ENCODE measurements at regions not wholly inside any gene's neighbourhood (a gene's known extent, or its start where the extent isn't known, plus 50 kb on each side); places are given as distances from the start of the nearest gene placed in this dataset.
A peak's percentile ranks its signal among the peaks of the same experiment; 100 is the strongest.

DNA sequence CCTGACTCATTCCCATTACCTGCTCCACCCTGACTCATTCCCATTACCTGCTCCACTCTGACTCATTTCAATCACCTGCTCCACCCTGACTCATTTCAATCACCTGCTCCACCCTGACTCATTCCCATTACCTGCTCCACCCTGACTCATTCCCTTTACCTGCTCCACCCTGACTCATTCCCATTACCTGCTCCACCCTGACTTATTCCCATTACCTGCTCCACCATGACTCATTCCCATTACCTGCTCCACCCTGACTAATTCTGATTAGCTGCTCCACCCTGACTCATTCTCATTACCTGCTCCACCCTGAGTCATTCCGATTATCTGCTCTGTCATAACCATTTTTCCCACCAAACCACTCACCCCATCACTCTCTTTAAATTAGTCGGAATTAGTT, 901.2 kb upstream of the NEGR1 start:
- peak; percentile 17 for DNase-seq

DNA sequence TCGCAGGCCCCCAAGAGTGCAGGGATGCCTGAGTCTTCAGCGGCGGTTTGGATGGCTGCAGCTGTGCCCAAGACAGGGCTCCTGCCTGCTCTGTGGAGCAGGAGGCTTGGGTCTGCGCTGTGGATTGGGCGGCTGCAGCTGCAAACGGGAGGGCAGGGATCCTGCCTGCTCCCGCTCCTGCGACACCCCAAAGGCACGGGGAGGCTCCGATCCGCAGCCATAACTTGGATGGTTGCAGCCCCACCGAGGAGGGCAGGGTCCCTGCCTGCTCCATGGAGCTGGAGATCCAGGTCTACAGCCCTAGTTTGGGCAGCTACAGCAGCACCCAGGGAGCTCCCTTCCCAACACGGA, 898.8 kb upstream of the NEGR1 start:
- DNase-seq: no peak

DNA sequence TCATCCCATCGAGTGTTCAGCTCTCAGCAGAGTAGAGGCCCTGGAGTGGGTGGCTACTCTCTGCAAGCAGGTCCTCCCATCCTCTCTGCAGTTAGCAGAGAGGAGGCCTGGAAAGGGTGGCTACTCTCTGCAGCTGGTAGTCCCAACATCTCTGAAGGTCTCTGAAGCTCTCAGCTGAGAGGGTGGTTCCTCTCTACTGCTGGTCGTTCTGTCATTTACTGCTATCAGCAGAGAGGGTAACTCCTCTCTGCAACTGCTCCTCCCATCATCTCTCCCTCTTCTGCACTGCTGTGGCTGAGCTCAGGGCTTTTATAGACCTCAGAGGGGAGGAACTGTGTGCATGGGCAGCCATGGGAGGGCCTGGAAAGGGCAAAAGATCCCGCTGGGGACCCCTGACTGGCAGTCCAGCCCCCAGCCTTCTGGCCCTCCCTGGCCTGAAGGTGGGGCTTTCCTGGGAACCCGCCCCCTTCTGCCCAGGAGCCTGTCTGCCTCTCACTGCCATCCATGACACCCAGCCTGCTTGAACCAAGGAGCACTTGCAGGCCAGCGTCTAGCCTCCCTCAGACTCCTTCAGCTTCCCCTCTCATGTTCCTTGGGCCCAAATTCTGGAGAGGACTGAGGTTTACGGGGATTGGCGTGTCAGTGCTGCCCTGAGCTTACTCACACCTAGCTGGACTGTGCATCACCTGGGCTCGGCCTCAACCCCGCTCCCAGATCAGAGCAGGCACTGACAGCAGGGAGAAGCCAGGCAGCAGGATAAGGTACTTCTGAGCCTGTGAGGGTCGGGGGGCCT, 898.3 kb upstream of the NEGR1 start:
- DNase-seq: no peak

GRCh38 chr1:73176902-73177301, 894.6 kb upstream of the NEGR1 start:
- DNase-seq: peak; percentile 17

- no peak for DNase-seq
Observed at GRCh38 chr1:73167009-73167657, 884.8 kb upstream of the NEGR1 start.

DNA sequence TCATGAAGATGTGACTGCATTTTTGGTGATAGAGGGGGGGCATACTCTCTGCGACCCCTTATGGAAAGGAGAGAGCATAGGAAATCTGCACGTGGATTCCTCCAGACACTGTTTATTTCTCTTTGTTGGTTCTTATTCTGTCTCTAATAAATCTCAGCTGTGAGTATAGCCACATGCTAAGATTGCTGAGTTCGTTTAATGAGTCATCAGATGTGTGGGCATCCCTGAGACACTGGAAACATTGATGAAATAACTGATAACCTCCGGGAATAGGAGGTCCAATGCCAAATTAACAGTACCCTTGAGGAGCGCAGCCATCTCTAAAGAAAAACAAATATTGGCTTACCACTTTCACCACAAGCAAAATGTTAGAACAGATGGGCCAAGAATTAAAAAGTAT, 880.2 kb upstream of the NEGR1 start:
- DNase-seq: no peak

GRCh38 chr1:73161418-73161817, 879.1 kb upstream of the NEGR1 start:
- DNase-seq: no peak

DNA sequence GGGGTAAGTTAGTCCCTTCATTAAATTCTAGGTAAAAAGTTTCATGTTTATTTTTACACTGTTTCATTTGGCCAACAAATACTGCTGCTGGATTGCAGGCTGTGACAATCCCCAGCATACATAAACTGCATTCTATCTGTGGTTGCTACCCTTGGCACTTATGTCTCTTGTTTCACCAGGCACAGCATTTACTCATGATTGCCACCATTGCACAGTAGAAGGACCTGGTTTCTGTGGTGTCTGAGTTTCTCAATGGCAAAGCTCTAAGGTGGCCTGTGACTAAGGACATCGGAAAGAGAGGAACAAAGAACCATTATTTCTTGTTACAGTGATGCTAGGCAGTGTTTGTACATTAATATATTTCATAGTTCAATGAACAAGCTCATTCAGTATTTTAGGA, 878.4 kb upstream of the NEGR1 start:
- no peak for DNase-seq

DNA sequence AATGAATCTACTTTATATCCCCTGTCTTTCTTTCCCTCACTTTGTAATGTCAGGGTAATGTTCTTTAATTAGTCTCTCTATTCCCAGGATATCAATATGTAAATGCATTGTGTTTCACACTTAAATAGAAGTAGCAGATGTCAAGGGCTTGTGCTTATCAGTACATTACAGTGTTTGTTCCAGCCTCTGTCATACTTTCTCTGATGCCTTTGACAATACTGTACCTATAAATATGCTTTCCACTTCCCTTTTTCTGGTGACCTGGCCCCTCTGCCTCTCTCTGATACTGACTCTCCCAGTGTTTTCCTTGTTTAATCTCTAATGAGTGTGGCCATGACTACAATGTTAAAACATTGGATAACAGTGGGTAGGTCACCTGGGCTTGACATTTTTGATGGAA, 862.0 kb upstream of the NEGR1 start:
- peak; percentile 11 for DNase-seq

GRCh38 chr1:73136975-73137374, 854.6 kb upstream of the NEGR1 start:
- no peak for DNase-seq

DNA sequence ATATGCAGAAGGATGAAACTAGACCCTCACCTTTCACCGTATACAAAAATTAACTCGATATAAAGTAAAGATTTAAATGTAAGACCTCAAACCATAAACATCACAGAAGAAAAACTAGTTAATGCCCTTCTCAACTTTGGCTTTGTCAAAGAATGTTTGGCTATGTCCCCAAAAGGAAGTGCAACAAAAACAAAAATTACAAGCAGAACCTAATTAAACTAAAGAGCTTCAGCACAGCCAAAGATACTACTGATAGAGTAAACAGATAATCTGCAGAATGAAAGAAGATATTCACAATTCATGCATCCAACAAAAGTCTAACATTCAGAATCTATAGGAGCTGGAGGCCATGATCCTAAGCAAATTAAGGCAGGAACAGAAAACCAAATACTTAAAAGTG, 824.6 kb upstream of the NEGR1 start:
- no peak for DNase-seq

GRCh38 chr1:73105755-73106154, 823.4 kb upstream of the NEGR1 start:
- DNase-seq: no peak

DNA sequence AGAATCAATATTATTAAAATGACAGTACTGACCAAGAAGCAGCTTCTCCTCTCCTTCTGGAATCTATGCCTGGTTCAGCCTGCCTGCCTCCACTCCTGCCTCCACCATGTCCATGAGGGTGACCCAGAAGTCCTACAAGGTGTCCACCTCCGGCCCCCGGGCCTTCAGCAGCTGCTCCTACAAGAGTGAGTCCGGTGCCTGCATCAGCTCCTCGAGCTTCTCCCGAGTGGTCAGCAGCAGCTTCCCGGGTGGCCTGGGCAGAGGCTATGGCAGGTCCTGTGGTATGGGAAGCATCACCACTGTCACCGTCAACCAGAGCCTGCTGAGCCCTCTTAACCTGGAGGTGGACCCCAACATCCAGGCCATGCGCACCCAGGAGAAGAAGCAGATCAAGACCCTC, 822.4 kb upstream of the NEGR1 start:
- DNase-seq: no peak

DNA sequence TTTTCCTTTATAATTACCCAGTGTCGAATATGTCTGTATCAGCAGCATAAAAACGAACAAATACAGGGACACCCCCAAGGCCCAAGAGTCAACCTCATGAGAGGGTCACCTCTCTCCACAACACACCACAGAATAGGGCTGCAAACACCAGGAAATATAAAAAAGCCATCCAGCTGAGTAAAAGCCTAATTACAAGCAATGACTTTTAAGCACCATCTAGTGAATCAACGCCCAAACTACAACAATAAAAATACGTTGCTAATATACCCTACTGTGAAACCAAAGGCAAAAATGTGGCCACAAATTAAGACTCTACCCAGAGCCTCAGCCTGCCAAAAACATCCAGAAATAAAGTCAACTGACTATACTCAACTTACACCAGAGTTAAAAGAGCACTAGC, 817.9 kb upstream of the NEGR1 start:
- peak; percentile 38 for DNase-seq

GRCh38 chr1:73097917-73098316, 815.6 kb upstream of the NEGR1 start:
- DNase-seq: no peak

GRCh38 chr1:73096841-73097240, 814.5 kb upstream of the NEGR1 start:
- no peak for DNase-seq

GRCh38 chr1:73092383-73092782, 810.0 kb upstream of the NEGR1 start:
- DNase-seq: no peak

DNA sequence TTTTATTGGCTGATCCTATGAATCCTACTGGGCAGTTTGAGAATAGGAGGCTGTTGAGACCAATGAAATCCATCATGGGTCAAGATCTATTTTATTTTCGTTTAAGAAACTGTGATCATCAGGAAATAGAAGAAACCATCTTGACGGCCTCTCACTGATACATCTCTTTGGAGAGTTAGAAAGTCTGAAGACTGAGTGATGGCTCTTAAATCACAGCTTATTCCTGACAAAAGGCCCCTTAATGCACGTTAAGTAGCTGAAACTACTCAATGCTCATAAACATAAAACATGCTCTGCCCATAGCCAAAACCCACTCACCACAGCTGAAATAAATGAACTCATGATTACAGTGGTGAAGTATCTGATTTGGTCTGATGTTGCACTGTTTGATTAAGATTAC, 784.5 kb upstream of the NEGR1 start:
- DNase-seq: no peak

- peak; percentile 78 for DNase-seq
Observed at GRCh38 chr1:73065339-73066041, 783.2 kb upstream of the NEGR1 start.

- peak; percentile 41 for DNase-seq
Observed at GRCh38 chr1:73056826-73057225, 774.5 kb upstream of the NEGR1 start.

DNA sequence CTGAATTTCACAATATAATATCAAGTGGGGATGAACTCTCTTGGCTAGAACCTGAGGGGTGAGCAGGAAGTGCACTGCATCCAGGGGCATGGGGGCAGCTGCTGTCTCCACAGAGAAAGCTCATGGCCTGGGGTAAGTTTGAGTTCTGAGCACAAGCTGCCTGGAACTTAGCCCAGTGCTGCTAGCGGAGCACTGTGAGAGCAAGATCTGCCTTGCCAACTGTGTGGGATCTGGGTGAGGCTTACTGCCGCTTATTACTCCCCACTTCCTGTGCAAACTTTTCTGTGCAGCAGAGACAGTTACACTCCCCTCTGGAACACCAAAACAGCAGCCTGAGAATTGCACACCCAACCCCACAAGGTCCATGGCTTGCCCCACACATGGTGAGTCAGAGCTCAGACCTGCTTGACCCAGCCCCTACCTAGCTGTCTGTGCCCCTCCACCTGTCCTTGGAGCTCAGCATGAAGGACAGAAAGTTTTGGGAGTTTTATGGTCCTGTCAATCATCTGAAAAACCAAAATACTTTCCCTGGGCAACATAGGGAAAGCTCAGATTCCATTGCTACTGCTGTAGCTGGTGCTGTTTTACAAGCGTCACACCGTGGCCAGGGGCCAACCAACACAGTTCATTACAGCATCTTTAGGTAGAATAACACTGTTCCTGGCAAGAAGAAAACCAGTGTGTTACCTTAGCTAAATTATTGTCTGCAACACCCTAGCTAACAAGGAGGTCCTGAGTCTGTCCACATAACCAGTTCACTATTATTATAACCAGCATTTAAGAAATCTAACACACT, 762.1 kb upstream of the NEGR1 start:
- DNase-seq: no peak

DNA sequence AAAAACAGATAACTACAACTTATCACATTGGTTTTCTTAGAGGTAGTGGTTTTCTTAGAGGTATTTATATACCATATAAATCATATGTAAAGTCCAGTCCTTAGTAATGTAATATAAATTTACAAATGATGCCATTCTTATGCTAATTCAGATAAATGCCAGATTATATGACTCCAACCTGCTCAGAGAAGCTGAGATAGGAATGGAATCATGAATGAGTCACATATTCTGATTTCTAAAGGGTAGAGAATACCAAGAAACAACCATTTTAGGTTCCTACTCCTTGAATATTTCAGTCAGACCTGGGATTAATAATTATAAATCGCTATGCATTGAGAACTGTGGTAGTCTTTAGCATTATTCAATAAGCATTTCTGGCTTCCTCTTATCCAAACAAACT, 760.1 kb upstream of the NEGR1 start:
- DNase-seq: peak; percentile 31

DNA sequence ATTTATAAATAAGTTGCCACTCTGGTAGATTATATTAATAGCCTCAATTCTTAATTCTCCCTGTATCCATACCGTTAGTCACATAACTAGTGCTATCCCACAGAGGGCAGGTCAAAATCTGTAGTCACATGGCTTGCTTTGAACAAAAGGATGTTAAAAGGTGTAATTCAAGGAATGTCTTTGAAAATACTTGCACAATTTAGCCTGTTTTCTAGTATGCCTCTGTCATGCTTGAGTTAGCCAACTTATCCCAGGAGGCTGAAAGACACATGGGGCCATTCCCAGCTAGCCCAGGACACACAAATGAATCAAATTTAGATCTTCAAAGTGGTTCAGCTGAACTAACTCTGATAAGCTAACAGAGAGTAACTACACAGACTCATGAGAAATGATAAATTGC, 758.5 kb upstream of the NEGR1 start:
- DNase-seq: no peak

Data from DMS53 (cell line).